Activated T-helper 1 cell treated with anti-CD3 and anti-CD28 coated beads, Interleukin-2, amount 50 U/mL, for 16 hours (primary cell): ENCODE measurements at regions not wholly inside any gene's neighbourhood (a gene's known extent, or its start where the extent isn't known, plus 50 kb on each side); places are given as distances from the start of the nearest gene placed in this dataset.
"Not testable (repeated sequence)": the region's sequence is repeated elsewhere in the genome, so short reads cannot be mapped to it uniquely, and the experiment has no call there.

Experiments used
- DNase-seq, 2 donors: peaks; one replicate each; pipeline ENCODE4 v3.0.0-alpha.2; 2020; ENCODE audit warnings: low read depth in 1 of 2, low spot score in 1 of 2

- DNase-seq: no peak
Observed at GRCh38 chr16:66247516-66248481, 118.7 kb upstream of the CDH5 start.

- DNase-seq: no peak
Observed at GRCh38 chr16:66245868-66246267, 120.6 kb upstream of the CDH5 start.

GRCh38 chr16:66245072-66245471, 121.4 kb upstream of the CDH5 start:
- no peak for DNase-seq

GRCh38 chr16:66242672-66243071, 123.8 kb upstream of the CDH5 start:
- DNase-seq: no peak

DNA sequence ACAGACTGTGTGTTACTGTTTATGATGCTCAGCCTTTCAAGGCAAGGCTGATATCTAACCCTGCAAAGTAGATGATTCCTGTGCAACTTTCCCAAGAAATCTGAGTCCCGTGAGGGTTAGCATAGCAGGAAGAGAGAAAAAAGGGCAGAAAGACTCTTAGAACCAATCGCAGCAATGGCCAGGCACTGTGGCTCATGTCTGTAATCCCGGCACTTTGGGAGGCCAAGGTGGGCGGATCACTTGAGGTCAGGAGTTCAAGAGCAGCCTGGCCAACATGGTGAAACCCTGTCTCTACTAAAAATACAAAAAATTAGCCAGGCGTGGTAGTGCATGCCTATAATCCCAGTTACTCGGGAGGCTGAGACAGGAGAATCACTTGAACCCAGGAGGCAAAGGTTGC, 124.3 kb upstream of the CDH5 start:
- DNase-seq: not testable (repeated sequence)

DNA sequence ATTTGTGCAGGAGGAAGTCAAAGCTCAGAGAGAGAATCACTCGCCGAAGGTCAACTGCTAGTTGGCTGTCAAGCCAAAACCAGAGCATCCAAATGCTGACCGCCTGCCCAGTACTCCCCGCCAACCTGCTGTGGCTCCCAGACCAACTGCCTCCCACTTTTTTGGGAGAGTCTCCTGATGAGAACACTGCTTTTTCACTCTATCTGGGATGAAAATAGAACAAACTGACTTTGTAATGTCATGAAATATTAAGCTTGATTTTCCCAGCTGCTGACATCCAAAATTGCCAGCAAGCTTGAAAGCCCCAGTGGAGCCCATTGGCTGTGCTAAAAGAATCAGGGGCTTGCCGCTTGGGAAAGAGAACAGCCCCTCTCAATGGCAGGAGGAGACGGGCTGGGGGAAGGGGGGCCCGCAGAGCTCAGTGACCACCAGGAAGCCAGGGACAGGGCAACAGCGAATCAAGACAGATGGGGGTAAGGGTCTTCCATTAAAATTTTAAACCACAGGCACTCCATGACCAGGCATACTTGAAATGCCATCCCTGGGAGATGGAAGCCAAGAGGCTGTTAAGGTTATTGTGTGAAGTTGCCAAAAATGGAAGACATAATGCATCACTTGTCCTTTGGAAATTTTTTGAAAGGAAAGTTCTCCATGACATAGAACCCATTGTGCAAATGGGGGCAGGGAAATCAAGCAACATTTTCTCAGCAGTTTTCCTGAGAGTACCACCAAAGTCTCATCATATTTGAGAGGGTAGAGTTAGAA, 125.7 kb upstream of the CDH5 start:
- DNase-seq: no peak

- no peak for DNase-seq
Observed at GRCh38 chr16:66240088-66240487, 126.4 kb upstream of the CDH5 start.

GRCh38 chr16:66238696-66239095, 127.8 kb upstream of the CDH5 start:
- no peak for DNase-seq

DNA sequence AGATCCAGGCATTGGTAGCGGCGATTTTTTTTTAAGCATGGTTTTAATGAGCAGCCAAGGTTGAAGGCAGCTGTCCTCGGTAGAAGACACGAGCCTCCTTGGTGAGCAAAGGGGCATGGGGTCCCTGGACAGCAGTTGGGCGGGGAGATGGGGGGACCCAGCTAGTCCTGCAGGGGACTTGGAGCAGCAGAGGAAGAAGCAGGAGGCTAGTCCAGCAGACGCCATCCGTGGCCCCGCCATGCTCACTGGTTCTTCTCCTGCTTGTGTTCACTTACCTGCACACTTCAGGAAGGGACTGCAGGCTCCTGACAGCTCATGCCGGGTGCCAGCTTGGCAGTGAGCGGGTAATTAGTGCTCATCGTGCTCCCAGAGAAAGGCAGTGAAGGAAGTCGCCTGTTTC, 130.2 kb upstream of the CDH5 start:
- no peak for DNase-seq

DNA sequence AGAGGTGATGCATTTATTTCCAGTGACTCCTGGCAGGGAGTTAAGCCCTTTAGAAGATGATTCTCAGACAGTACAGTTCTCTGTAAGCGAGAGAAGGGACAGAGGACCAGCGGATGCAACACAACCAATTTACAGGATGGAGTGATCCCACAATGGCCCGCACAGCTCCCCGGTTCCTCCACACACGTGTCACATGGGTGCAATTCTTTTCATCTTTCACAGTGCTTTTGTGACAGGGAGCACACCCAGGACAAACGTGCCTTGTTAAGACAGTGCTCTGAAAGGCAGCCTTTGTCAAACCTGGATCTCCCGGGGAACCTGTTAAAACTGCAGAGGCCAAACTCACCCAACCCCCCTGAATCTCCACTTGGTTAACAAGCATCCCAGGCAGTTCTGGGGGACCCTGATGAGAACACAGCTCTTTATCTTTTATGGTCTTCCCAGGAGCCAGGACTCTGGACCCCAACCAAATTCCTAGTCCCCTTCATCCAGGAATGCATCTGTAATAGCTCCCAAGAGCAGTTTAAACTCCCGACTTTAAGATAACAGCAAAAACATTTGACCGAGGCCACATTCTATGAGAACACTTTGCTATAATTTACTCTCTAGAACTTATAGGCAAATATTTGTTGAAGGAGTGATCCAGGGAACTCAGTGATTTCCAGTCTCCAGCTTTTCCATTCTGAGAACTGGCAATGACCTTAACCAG, 134.9 kb upstream of the CDH5 start:
- no peak for DNase-seq

DNA sequence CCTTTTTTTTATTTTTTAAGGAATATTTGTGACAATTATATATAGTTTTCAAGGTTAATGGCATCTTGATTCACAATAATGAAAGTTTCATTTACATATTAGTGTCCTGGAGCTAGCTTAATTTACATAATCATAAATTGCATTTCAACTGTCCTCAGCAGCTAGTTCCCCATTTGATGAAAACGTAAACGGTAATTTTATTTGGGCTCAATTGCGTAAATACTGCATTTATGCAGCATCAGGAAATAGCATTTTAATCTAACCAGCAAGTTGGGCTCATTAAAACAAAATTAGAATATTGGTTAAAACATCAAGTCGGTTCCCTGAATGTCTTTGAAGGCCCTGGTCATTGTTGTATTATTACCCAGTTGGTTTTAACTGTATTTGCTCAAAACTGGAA, 136.8 kb upstream of the CDH5 start:
- DNase-seq: no peak

- DNase-seq: no peak
Observed at GRCh38 chr16:66228792-66229191, 137.7 kb upstream of the CDH5 start.

- no peak for DNase-seq
Observed at GRCh38 chr16:66227766-66228530, 138.5 kb upstream of the CDH5 start.

- no peak for DNase-seq
Observed at GRCh38 chr16:66226762-66227161, 139.7 kb upstream of the CDH5 start.

DNA sequence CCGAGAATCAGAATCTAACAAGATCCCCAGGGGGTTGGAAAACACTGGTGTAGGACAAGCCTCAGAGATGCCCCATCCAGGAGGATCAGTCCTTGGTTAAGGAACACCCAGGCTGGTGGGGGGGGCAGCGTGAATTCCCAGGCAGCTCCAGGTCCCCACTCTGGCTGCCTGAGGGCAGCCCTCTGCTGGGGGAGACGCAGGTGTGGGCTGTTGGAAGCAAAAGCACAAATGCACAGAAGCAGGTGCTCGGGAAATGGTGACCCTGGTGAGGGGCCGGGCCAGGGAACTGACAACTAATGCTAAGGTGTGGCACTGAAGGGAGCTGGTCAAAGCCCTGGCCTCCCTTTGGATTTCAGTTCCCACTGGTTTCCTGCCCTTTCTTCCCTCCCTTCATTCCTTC, 140.8 kb upstream of the CDH5 start:
- DNase-seq: no peak

- DNase-seq: no peak
Observed at GRCh38 chr16:66224626-66225025, 141.9 kb upstream of the CDH5 start.

DNA sequence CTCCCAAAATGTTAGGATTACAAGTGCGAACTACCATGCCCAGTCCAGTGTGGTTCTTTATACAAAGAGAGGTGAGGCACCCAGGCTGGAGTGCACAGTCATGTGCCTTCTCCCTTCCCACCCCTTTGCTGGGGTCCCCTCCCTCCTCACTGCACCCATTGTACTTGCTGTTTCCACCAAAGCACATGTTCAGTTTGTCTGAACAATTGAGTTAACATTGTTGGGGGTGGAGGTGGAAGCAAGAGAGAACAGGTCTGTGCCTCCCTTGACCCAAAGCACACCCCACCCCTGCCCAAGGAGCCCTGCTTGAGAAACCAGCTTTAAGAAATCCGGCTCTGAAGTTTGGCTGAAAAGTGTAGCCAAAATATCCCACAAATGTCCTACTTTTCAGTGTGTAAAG, 142.3 kb upstream of the CDH5 start:
- DNase-seq: no peak

DNA sequence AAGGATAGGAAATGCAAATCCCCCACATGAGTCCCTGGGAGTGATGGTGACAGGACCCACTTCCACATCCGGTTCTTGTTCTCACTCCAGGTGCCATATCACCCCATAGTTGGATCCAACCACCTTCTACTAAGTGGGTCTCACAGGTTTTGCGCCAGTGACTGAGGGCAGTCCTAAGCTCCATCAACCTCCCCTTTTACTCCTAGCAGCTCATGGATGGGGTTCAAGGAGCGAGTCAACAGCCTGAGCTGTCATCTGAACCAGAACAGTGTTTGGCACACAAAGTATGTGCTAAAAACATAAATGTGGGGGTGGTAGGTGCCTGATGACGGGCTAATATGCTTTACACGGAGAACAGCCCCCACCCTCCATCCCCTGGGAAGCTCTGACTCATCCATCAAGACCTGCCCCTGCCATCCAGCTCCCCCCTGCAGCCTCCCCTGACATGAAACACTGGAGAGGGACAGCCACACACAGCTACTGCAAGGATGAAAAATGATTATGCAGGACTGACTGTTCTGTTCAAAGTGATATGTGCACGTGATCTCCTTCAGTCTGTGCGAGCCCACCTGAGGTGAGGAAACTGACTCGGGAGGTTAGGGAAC, 143.2 kb upstream of the CDH5 start:
- DNase-seq: no peak

DNA sequence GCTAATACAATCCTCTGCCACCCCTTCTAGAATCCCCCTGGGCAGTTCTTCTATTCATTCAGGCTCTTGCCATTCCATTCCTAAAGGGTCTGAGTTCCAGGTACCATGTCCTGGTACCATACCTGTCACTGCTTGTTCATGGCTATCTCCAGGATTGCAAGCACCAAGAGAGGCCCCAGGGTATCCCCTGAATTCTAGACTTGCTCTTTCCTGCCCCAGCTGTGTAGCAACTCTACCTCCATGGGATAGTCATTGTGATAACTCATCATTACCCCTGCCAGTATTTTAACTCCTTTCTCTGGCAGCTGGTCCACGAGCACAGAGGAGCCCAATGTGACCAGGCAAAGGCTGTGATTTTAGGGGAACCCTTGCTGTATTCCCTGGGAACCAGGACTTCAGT, 143.7 kb upstream of the CDH5 start:
- DNase-seq: no peak

GRCh38 chr16:66220702-66221101, 145.8 kb upstream of the CDH5 start:
- DNase-seq: no peak

DNA sequence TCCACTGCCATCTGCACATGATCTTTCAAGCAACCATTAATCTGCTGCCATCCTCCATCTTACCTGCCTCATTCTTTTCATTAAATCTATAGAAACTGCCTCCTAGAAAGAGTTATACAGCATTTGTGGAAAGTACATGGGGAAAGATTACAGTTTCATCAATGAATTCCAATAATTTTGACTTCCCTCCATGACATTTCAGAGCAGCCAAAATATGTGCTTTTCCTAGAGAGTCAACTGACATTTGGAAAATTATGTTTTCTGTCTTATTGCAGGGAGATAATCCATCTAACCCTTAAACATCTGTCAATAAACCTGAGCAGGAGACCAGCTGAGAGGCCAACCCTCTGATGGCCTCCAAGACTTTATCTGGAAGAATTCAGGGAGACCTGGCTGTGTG, 147.0 kb upstream of the CDH5 start:
- DNase-seq: no peak
